Calu3 (cell line): ENCODE measurements at regions not wholly inside any gene's neighbourhood (a gene's known extent, or its start where the extent isn't known, plus 50 kb on each side); places are given as distances from the start of the nearest gene placed in this dataset.

Source experiments
- BruUV-seq: library from RNA; stranded (reverse); fragments of 400-500 nt; replicated peaks from 2 replicates; lab custom pipeline; 2021; lab: Mats Ljungman, UMichigan
- CTCF ChIA-PET: fragments of 300-600 bp; sonication (Branson Sonifier 250); formaldehyde crosslinking; loops from one replicate; lab custom pipeline; 2022; ENCODE audit warnings: antibody characterized with exemption; lab: Charles Lee
- DNase-seq: peaks from one replicate; pipeline ENCODE4 v3.0.0; 2022
- H3K27ac Mint-ChIP-seq: one replicate; pipeline ENCODE4 v1.8.0; 2022; ENCODE audit warnings: mixed read lengths; ENCODE audit not compliant: unreplicated experiment
- H3K27me3 Mint-ChIP-seq: one replicate; pipeline ENCODE4 v1.8.0; 2022; ENCODE audit warnings: mixed read lengths; ENCODE audit not compliant: unreplicated experiment
- H3K36me3 Mint-ChIP-seq: one replicate; pipeline ENCODE4 v1.8.0; 2022; ENCODE audit warnings: mild to moderate bottlenecking, moderate library complexity, mixed read lengths; ENCODE audit not compliant: insufficient read depth, unreplicated experiment
- H3K4me1 Mint-ChIP-seq: one replicate; pipeline ENCODE4 v1.8.0; 2022; ENCODE audit warnings: mild to moderate bottlenecking, low read depth, mixed read lengths; ENCODE audit not compliant: unreplicated experiment
- H3K4me3 Mint-ChIP-seq: one replicate; pipeline ENCODE4 v1.8.0; 2022; ENCODE audit warnings: mild to moderate bottlenecking, low read depth, moderate library complexity, mixed read lengths; ENCODE audit not compliant: unreplicated experiment
- H3K9me3 Mint-ChIP-seq: one replicate; pipeline ENCODE4 v1.8.0; 2022; ENCODE audit warnings: low read depth, mixed read lengths; ENCODE audit not compliant: unreplicated experiment
- intact Hi-C: fragments of 100-400 bp; cut with micrococcal nuclease; formaldehyde crosslinking; loops from one replicate; pipeline ENCODE4 v1.10.0; 2022; ENCODE audit not compliant: unreplicated experiment
- TF ChIP-seq, protein P1 (sequence below): fragments of 200-600 bp; IDR thresholded peaks from one replicate; pipeline ENCODE4 v1.8.0; 2022; ENCODE audit warnings: antibody characterized with exemption; ENCODE audit not compliant: unreplicated experiment

DNA sequence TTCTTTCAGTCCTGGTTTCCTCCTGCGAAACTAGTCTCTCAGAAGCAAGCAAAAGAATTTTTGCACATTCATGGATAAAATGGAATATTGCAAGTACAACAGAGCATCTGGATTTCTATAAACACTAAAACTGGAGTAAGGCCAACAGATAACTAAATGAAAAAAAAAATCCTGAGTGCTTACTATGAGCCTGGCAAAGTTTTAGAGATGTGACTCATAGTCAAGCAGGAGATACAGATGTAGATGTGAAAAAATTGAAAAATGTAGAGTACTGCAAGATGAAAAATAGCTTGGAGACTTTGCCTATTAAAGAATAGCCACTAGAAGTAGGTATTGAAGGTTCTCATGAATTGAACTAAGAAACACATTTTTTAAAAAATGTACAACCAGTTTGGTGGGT lies 397.4 kb downstream of the OTOL1 start:
- Mint-ChIP-seq H3K27me3 (no peaks in the 10 kb centered on the region), H3K36me3 (no peaks in the 10 kb centered on the region), H3K4me1 (peaks cover 27% of the 10 kb centered on the region), H3K4me3 (no peak overlapping the region), H3K9me3 (no peaks in the 10 kb centered on the region), H3K27ac (no peak overlapping the region)
- intact Hi-C loops, result no loop called here
- CTCF ChIA-PET, result interaction anchor here (0.7 to 1.0 kb wide), 2 partner anchors 17 to 1171 kb away, joined by 3 read pairs; no protein-coding TSS in a partner anchor
- DNase-seq, result no peak
- BruUV-seq, result no TSS peak
- TF ChIP-seq, protein P1, sequence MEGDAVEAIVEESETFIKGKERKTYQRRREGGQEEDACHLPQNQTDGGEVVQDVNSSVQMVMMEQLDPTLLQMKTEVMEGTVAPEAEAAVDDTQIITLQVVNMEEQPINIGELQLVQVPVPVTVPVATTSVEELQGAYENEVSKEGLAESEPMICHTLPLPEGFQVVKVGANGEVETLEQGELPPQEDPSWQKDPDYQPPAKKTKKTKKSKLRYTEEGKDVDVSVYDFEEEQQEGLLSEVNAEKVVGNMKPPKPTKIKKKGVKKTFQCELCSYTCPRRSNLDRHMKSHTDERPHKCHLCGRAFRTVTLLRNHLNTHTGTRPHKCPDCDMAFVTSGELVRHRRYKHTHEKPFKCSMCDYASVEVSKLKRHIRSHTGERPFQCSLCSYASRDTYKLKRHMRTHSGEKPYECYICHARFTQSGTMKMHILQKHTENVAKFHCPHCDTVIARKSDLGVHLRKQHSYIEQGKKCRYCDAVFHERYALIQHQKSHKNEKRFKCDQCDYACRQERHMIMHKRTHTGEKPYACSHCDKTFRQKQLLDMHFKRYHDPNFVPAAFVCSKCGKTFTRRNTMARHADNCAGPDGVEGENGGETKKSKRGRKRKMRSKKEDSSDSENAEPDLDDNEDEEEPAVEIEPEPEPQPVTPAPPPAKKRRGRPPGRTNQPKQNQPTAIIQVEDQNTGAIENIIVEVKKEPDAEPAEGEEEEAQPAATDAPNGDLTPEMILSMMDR, result no peak

DNA sequence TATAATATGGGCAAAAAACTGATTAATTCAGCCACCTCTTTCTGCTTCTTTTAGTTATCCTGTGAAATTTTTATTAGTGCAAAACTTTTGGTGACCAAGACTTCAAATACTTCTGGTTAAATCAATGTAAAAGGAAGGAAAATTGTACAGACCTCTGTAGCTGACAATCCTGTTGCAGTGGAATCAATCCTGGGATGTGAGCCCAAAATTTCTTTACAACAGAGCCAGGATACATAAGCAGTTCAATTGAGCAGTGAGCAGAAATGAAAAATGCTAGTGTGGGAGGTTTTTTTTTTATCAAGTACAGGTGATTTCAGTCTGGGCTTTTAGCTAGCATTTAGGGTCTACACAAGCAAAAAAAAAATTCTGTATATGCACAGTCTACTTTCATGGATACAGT lies 398.0 kb downstream of the OTOL1 start:
- Mint-ChIP-seq H3K27me3 (no peaks in the 10 kb centered on the region), H3K36me3 (no peaks in the 10 kb centered on the region), H3K9me3 (no peaks in the 10 kb centered on the region), H3K4me1 (peaks cover 21% of the 10 kb centered on the region), H3K27ac (no peak overlapping the region), H3K4me3 (no peak overlapping the region)
- TF ChIP-seq, protein P1, result no peak
- intact Hi-C loops, result no loop called here
- CTCF ChIA-PET, result interaction anchor here (0.7 to 1.0 kb wide), 2 partner anchors 16 to 1170 kb away, joined by 3 read pairs; no protein-coding TSS in a partner anchor
- BruUV-seq, result no TSS peak
- no peak for DNase-seq

DNA sequence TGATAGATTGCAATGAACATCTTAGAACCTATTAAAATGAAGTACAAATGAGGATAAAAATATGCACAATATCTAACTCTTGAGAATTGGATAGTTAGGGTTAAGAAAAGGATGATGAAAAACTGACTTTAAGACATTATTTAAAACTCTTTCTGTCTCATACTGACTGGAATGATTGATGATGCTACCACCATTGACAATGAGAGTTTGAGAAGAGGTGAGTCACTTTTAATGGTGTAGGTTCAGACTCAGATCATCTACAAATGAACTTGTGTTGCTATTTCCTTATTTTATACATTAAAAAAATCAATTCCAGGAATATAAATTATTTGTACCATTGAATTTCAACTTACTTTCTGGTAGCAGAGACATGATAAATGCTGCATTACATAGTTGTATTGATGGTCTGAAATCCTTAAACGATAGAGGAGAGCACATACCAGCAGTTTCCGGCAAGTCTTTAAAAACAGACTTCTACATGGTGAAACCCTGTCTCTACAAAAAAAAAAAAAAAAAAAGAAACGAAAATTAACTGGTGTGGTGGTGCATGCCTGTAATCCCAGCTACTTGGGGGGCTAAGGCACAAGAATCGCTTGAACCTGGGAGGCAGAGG lies 409.0 kb downstream of the OTOL1 start:
- Mint-ChIP-seq H3K4me1 (no peaks in the 10 kb centered on the region), H3K27ac (no peak overlapping the region), H3K27me3 (no peaks in the 10 kb centered on the region), H3K4me3 (no peak overlapping the region), H3K9me3 (no peaks in the 10 kb centered on the region), H3K36me3 (no peaks in the 10 kb centered on the region)
- DNase-seq, result no peak
- CTCF ChIA-PET, result no interaction called here
- TF ChIP-seq, protein P1, result no peak
- BruUV-seq, result no TSS peak
- intact Hi-C loops, result no loop called here

GRCh38 chr3:161913786-161914389 lies 417.3 kb downstream of the OTOL1 start:
- Mint-ChIP-seq H3K27me3 (no peaks in the 10 kb centered on the region), H3K36me3 (no peaks in the 10 kb centered on the region), H3K27ac (no peak overlapping the region), H3K9me3 (peaks cover 6% of the 10 kb centered on the region), H3K4me3 (no peak overlapping the region), H3K4me1 (peaks cover 22% of the 10 kb centered on the region)
- DNase-seq, result no peak
- TF ChIP-seq, protein P1, result no peak
- CTCF ChIA-PET, result interaction anchor here (0.7 to 1.9 kb wide), 4 partner anchors 59 to 1576 kb away, joined by 3 to 6 read pairs (median 4); no protein-coding TSS in a partner anchor
- no TSS peak for BruUV-seq
- intact Hi-C loops, result loop anchor here (5.0 to 10.0 kb wide), 2 partner anchors 62 to 1121 kb away; no protein-coding TSS in a partner anchor
